HAP-1 (cell line): ENCODE measurements at regions not wholly inside any gene's neighbourhood (a gene's known extent, or its start where the extent isn't known, plus 50 kb on each side); places are given as distances from the start of the nearest gene placed in this dataset.
A peak's percentile ranks its signal among the peaks of the same experiment; 100 is the strongest.

Experiments
- DNase-seq, 2 experiments: peaks; one replicate each; pipeline ENCODE4 v3.0.0-alpha.2; 2016 to 2020; ENCODE audit warnings: low spot score in 2 of 2
- H3K27me3 ChIP-seq: fragments of 250-450 bp; sonication (Bioruptor Pico); 2 replicates; pipeline ENCODE4 v1.5.1; 2020; ENCODE audit warnings: low read depth, mild to moderate bottlenecking, moderate library complexity
- H3K36me3 ChIP-seq: fragments of 250-450 bp; sonication (Bioruptor Pico); replicated peaks from 2 replicates; pipeline ENCODE4 v1.5.1; 2020; ENCODE audit warnings: mild to moderate bottlenecking
- H3K4me1 ChIP-seq: fragments of 250-450 bp; sonication (Bioruptor Pico); 2 replicates; pipeline ENCODE4 v1.5.1; 2020; ENCODE audit warnings: mild to moderate bottlenecking
- H3K4me3 ChIP-seq: fragments of 250-450 bp; sonication (Bioruptor Pico); 2 replicates; pipeline ENCODE4 v1.5.1; 2020; ENCODE audit warnings: mild to moderate bottlenecking, moderate library complexity
- H3K9me3 ChIP-seq: fragments of 250-450 bp; sonication (Bioruptor Pico); 2 replicates; pipeline ENCODE4 v1.5.1; 2020; ENCODE audit warnings: mild to moderate bottlenecking, moderate library complexity
- in situ Hi-C: fragments of 300-500 bp; cut with MboI; formaldehyde crosslinking; loops from 3 replicates; pipeline ENCODE4 v1.14.3; 2020; ENCODE audit warnings: low sequenced_read_pairs, inconsistent platforms, mixed read lengths

DNA sequence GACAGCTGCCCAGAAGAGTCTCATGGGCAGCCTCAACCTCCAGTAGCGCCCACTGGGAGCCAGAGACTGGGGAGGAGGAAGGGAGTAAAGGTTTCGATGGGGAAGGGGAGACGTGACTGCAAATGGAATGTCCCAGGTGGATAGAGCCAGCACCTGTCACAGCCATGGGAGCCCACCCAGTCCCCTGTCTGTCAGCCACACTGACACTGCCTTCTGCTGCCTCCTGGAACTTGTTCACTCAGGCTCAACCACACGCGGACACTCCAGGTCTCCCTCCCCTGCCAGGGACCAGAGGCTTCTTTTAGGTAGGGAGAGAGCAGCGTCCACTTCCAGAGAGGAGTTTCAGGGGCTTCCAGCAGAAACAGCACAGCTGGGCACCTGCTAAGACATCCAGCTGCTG is 346.3 kb downstream of the NPHP4 start:
- in situ Hi-C loops: no loop called here
- Histone ChIP-seq H3K9me3 (no peaks in the 10 kb centered on the region), H3K4me3 (no peak overlapping the region), H3K27me3 (no peaks in the 10 kb centered on the region), H3K36me3 (no peaks in the 10 kb centered on the region), H3K4me1 (no peaks in the 10 kb centered on the region)
- DNase-seq: no peak

DNA sequence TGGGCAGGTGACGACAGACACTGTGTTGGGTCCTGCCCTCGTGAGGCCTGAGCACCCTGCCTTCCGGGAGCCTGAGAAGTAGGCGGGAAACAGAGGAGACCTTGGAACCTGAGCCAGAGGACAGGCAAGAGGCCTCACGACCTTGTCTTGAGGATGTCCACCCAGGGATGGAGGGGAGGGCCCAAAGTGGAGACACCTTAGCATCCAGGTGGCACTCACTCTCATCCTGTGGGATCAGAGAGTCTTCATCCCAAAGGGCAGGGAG is 347.2 kb downstream of the NPHP4 start:
- in situ Hi-C loops: no loop called here
- Histone ChIP-seq H3K4me3 (no peak overlapping the region), H3K36me3 (no peaks in the 10 kb centered on the region), H3K4me1 (no peaks in the 10 kb centered on the region), H3K9me3 (no peaks in the 10 kb centered on the region; the same call in 1 of the 2 replicates), H3K27me3 (no peaks in the 10 kb centered on the region)
- DNase-seq: no peak

- no peak overlapping the region for H3K4me3 ChIP-seq
- no peak for DNase-seq
- no peaks in the 10 kb centered on the region for H3K36me3 ChIP-seq
- H3K27me3 ChIP-seq: no peaks in the 10 kb centered on the region
- no peaks in the 10 kb centered on the region for H3K4me1 ChIP-seq
- in situ Hi-C loops: no loop called here
- H3K9me3 ChIP-seq: no peaks in the 10 kb centered on the region; the same call in 1 of the 2 replicates
These were observed 347.7 kb downstream of the NPHP4 start for GRCh38 chr1:5644281-5645134.

DNA sequence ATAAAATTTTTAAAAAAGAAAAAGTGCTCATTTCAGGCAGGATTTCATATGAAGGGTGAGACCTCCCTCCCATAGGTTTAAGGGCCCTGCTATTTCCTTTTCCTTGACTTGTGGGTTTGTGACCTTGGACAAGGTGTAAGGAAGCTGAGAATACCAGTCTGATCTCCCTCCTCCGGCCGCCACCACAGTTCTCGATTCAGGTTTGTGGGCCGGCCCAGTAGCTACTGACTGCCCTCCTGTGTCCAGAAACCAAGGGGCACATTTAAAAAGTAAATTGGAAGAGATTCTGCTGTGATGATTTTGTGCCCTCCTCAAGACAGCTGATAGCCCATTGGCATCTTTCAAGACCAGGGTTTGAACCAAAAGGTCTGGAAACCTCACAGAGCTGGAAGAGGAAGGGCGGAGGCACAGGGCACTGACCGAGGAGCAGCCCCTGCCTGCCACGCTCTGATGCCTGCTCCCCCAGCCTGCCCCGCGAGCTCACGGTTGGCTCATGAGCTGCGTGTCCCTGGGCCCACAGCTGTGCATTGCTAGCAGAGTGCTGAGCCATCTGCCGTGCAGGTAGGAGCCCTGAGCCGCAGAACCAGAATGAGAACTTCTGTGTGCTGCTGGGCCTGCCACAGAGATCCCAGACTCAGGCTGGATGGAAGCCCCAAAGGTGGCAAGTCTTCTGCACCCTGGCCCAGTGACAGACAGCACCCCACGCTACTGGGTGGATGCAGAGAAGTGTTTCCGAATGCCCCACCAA is 348.7 kb downstream of the NPHP4 start:
- no peak for DNase-seq
- no peaks in the 10 kb centered on the region for H3K27me3 ChIP-seq
- in situ Hi-C loops: no loop called here
- no peaks in the 10 kb centered on the region; the same call in 1 of the 2 replicates for H3K9me3 ChIP-seq
- no peaks in the 10 kb centered on the region for H3K4me1 ChIP-seq
- no peaks in the 10 kb centered on the region for H3K36me3 ChIP-seq
- no peak overlapping the region for H3K4me3 ChIP-seq

DNA sequence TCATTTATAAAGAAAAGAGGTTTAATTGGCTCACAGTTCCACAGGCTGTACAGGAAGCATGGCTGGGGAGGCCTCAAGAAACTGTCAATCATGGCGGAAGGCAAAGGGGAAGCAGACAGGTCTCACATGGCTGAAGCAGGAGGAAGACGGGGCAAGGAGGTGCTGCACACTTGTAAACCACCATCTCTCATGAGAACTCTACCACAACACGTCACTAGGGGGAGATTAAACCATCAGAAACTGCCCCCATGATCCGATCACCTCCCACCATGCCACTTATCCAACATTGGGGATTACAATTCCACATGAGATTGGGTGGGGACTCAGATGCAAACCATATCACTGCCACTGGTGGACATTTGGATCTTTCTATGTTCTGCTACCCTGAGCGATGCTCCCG is 351.4 kb downstream of the NPHP4 start:
- Histone ChIP-seq H3K36me3 (no peaks in the 10 kb centered on the region), H3K27me3 (no peaks in the 10 kb centered on the region), H3K4me3 (no peak overlapping the region), H3K4me1 (no peaks in the 10 kb centered on the region), H3K9me3 (no peaks in the 10 kb centered on the region; the same call in 1 of the 2 replicates)
- in situ Hi-C loops: no loop called here
- no peak for DNase-seq

- no peak for DNase-seq
- Histone ChIP-seq H3K27me3 (no peaks in the 10 kb centered on the region), H3K4me1 (no peaks in the 10 kb centered on the region), H3K9me3 (no peaks in the 10 kb centered on the region; the same call in 1 of the 2 replicates), H3K4me3 (no peak overlapping the region), H3K36me3 (no peaks in the 10 kb centered on the region)
- in situ Hi-C loops: no loop called here
These were observed 353.0 kb downstream of the NPHP4 start for GRCh38 chr1:5639106-5639722.

GRCh38 chr1:5638582-5638981 is 353.6 kb downstream of the NPHP4 start:
- in situ Hi-C loops: no loop called here
- Histone ChIP-seq H3K36me3 (no peaks in the 10 kb centered on the region), H3K27me3 (no peaks in the 10 kb centered on the region), H3K4me3 (no peak overlapping the region), H3K4me1 (no peaks in the 10 kb centered on the region), H3K9me3 (no peaks in the 10 kb centered on the region; the same call in 1 of the 2 replicates)
- DNase-seq: no peak

GRCh38 chr1:5637171-5637570 is 355.1 kb downstream of the NPHP4 start:
- H3K4me1 ChIP-seq: no peaks in the 10 kb centered on the region
- no peak overlapping the region for H3K4me3 ChIP-seq
- H3K9me3 ChIP-seq: no peaks in the 10 kb centered on the region; the same call in 1 of the 2 replicates
- no peaks in the 10 kb centered on the region for H3K36me3 ChIP-seq
- DNase-seq: peak in 1 of 2 experiments; percentile 36
- in situ Hi-C loops: no loop called here
- no peaks in the 10 kb centered on the region for H3K27me3 ChIP-seq

GRCh38 chr1:5634893-5635292 is 357.3 kb downstream of the NPHP4 start:
- H3K27me3 ChIP-seq: no peaks in the 10 kb centered on the region

DNA sequence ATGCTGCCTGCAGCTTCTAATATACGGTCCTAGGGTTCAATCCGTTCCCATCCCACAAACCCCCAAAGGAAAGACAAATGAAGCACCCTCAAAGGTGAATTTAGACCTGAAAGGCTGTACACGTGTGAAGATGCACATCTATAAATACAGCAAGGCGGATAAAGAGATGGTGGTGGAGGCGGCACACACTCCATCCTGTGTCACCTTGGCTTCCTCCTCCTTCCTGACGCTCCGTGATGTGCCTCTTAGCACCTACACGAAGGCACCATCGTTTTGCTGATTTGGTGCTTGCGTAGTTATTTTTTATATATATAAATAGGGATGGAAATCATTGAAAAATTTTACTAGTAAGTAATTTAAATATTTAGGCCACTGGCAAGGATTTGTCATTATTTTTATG is 359.4 kb downstream of the NPHP4 start:
- DNase-seq: no peak
- no peak overlapping the region for H3K4me3 ChIP-seq
- H3K27me3 ChIP-seq: no peaks in the 10 kb centered on the region
- no peaks in the 10 kb centered on the region for H3K36me3 ChIP-seq
- no peaks in the 10 kb centered on the region for H3K9me3 ChIP-seq
- H3K4me1 ChIP-seq: no peaks in the 10 kb centered on the region
- in situ Hi-C loops: no loop called here

More at GRCh38 chr1:5634893-5635292, 357.3 kb downstream of the NPHP4 start:
- no peaks in the 10 kb centered on the region for H3K36me3 ChIP-seq
- H3K4me3 ChIP-seq: no peak overlapping the region
- H3K9me3 ChIP-seq: no peaks in the 10 kb centered on the region
- in situ Hi-C loops: no loop called here
- DNase-seq: no peak
- no peaks in the 10 kb centered on the region for H3K4me1 ChIP-seq

DNA sequence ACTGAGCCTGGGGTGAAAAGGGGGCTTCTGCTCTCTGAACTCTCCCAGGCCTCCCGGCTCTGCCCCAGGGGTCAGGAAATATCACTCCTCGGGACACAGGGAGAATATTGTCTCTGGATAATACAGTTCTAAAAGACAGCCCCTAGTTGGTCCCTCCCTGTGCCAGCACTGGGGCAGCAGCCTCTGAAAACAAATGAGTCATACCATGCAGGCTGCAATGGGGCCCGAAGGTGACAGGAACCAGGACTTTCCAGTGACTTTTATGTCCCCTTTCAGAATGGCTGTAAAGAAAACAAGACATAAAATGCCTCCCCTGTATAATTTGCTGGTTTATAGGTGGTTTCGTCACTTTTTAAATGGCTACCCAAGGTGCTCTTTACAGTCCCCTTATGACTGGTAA is 360.0 kb downstream of the NPHP4 start:
- DNase-seq: no peak
- Histone ChIP-seq H3K27me3 (no peaks in the 10 kb centered on the region), H3K9me3 (no peaks in the 10 kb centered on the region), H3K4me1 (no peaks in the 10 kb centered on the region), H3K4me3 (no peak overlapping the region), H3K36me3 (no peaks in the 10 kb centered on the region)
- in situ Hi-C loops: no loop called here

GRCh38 chr1:5628416-5628815 is 363.8 kb downstream of the NPHP4 start:
- Histone ChIP-seq H3K36me3 (no peaks in the 10 kb centered on the region), H3K27me3 (no peaks in the 10 kb centered on the region), H3K4me1 (no peaks in the 10 kb centered on the region), H3K4me3 (no peak overlapping the region), H3K9me3 (no peaks in the 10 kb centered on the region)
- DNase-seq: no peak
- in situ Hi-C loops: no loop called here

- H3K4me3 ChIP-seq: no peak overlapping the region
These were observed 368.8 kb downstream of the NPHP4 start for GRCh38 chr1:5623399-5623798.

DNA sequence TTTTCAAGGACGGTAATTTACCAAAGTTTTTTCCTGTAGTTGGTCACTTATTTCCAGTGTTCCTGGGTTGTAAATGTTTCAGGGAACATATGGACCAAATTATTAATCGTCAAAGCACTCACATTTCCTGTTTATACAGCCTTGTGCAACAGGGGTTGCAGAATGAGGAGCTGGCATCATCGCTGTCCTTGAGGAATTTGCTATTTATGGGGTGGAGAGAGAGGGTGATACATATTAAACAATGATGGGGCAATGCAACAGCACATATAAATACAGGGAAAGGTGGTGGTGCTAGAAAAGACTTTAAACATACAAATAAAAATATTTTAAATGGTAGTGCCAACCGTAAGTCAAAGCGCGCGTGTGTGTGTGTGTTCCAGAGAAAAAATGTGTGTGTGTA is 369.8 kb downstream of the NPHP4 start:
- H3K27me3 ChIP-seq: no peaks in the 10 kb centered on the region
- no peaks in the 10 kb centered on the region for H3K9me3 ChIP-seq
- no peaks in the 10 kb centered on the region for H3K4me1 ChIP-seq
- in situ Hi-C loops: no loop called here
- no peak for DNase-seq
- no peaks in the 10 kb centered on the region for H3K36me3 ChIP-seq
- H3K4me3 ChIP-seq: no peak overlapping the region

More at GRCh38 chr1:5623399-5623798, 368.8 kb downstream of the NPHP4 start:
- no peaks in the 10 kb centered on the region for H3K4me1 ChIP-seq
- no peaks in the 10 kb centered on the region for H3K36me3 ChIP-seq
- no peaks in the 10 kb centered on the region for H3K9me3 ChIP-seq
- no peak for DNase-seq
- no peaks in the 10 kb centered on the region for H3K27me3 ChIP-seq
- in situ Hi-C loops: no loop called here
